ENCODE measurements at regions not wholly inside any gene's neighbourhood (a gene's known extent, or its start where the extent isn't known, plus 50 kb on each side); places are given as distances from the start of the nearest gene placed in this dataset.

- TF ChIP-seq CTCF (IDR thresholded peaks at IDR 0.05; ENCODE audit: control extremely low read depth, extremely low read depth, low read depth, missing control alignments), result no peak
- ChIA-PET CTCF (interaction anchor here (1.2 kb wide), 1 partner anchor 12 kb away, joined by 3 read pairs; no protein-coding TSS in a partner anchor), POLR2A (no interaction called here)
- no peak for DNase-seq (ENCODE audit: extremely low spot score)
Measured at GRCh38 chr3:45333549-45333948, 54.8 kb upstream of the LARS2 start.

GRCh38 chr3:45337839-45338470 is 50.4 kb upstream of the LARS2 start:
- TF ChIP-seq CTCF (IDR thresholded peaks at IDR 0.05; ENCODE audit: control extremely low read depth, extremely low read depth, low read depth, missing control alignments), result no peak
- CTCF ChIA-PET, result no interaction called here
- DNase-seq (ENCODE audit: extremely low spot score), result no peak
- POLR2A ChIA-PET, result no interaction called here
